Fibroblast of skin of left biceps (primary cell): ENCODE measurements at regions not wholly inside any gene's neighbourhood (a gene's known extent, or its start where the extent isn't known, plus 50 kb on each side); places are given as distances from the start of the nearest gene placed in this dataset.

Source experiments
- DNase-seq, 2 experiments: peaks; one replicate each; pipeline ENCODE4 v3.0.0-alpha.2; 2013; ENCODE audit warnings: low read depth in 2 of 2

- no peak for DNase-seq
Observed at GRCh38 chr11:45473341-45473895, 187.3 kb upstream of the SYT13 start.

GRCh38 chr11:45472716-45473317 lies 186.7 kb upstream of the SYT13 start:
- no peak for DNase-seq

GRCh38 chr11:45471266-45471665 lies 185.1 kb upstream of the SYT13 start:
- DNase-seq, result no peak

DNA sequence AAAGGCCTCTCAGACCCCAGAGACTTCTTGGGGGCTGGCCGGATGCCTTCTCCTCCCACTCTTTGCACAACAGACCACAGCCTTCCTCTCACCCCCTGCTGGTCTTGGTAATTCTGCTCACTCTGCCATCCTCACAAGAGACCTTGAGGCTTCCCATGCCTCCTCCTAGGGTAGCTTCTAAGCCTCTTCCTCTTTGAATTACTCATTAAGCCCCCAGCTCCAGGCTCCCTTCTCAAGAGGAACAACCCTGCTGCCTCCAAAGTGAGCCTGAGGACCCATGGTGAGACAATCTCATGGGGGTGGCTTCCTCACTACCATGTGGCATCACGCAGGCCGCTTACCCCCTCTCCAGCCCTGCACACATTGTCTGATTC lies 184.6 kb upstream of the SYT13 start:
- no peak for DNase-seq

DNA sequence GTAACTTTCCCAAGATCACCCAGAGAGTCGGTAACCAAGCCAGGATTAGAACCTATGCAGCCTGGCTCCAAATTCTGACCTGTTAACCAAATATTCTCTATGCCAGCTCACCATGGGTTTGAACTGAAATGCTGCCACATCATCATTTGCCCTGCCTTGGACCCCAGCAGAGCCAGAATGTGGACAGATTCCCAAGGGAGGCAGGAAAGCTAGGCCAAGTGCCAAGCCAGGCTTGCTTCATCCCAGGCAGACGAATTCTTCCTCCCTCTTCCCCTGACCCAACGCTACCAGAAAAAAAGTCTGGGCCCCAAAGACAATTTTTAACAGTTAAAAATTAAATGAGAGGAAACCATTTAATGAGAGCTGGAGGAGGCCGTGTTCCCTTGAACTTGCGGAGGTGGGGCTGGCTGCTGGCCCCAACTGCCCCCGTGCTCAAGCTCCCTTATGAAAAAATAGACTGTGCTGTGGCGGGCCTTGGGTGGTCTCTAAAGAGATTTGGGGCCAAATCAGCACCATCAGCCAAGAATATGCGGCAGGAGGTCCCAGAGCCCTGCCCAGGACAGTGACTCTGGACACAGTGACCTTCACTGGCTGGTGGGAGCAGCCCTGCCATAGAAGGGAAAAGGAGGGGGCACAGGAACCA lies 184.1 kb upstream of the SYT13 start:
- peak; percentile 17 to 25 for DNase-seq

DNA sequence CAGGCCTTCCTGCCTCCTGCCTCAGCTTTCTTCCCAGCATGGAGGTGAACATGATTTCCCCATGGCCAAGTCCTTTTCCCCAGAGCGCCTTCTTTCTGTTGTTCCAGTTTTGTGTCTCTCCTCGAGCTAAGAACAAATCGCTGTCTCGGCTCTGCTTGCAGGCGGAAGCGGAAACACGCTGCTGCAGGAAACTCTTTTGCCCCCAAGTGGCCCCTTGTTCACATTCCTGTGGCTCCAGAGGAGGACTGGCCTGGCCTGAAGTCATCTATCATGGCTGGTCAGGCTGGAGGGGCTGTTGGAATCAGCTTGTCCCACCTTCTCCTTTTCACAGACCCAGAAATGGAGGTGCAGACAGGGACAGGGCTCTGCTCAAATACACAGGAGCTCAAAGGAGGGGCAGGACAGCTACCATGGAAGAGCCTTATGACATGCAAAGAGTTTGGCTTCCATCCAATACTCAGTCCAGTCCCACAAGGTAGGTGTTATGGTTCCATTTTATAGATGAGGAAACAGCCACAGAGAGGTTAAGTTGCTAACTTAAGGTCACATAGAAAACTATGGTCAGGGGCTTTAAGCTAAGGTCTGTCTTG lies 182.2 kb upstream of the SYT13 start:
- DNase-seq, result peak in 1 of 2 experiments; percentile 9

GRCh38 chr11:45463541-45463940 lies 177.4 kb upstream of the SYT13 start:
- DNase-seq, result no peak

GRCh38 chr11:45461514-45461913 lies 175.4 kb upstream of the SYT13 start:
- DNase-seq, result no peak

GRCh38 chr11:45459491-45459890 lies 173.3 kb upstream of the SYT13 start:
- DNase-seq, result no peak

DNA sequence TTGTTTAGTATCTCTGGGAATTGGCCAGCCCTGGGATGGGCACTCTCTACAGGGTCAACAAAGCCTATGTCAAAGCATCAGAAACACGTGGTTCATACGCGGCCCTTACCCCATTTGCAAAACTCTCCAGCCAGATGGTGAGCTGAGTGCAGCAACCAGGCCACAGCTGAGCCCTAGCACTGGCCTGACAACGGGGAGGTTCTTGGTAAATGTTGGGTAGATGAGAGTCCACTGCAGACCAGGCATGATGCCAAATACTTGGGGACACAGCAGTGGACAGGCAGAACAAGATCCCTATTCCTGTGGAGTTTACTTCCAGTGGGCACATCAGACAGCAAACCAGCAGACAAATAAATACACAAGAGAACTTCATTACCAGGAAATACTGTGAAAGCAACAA lies 172.1 kb upstream of the SYT13 start:
- no peak for DNase-seq

GRCh38 chr11:45457649-45458048 lies 171.5 kb upstream of the SYT13 start:
- DNase-seq, result peak; percentile 58 to 66

DNA sequence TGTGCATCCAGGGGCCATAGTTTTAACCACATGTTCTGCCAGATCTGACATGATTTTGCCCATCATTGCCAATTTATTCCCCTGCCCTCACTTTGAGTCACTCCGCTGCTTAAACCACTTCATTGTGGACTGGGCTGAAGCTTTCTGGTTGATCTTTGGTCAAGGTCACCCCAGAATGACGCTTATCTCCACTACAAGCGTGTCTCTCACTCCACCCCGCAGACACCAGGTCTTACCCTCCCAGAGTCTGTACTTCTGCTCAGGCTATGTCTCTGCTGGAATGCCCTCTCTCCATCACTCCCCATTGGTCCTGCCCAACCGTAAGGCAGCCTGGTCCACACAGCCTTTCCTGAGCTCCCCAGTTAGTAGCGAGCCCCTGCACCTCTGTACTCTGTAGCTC lies 170.5 kb upstream of the SYT13 start:
- no peak for DNase-seq

DNA sequence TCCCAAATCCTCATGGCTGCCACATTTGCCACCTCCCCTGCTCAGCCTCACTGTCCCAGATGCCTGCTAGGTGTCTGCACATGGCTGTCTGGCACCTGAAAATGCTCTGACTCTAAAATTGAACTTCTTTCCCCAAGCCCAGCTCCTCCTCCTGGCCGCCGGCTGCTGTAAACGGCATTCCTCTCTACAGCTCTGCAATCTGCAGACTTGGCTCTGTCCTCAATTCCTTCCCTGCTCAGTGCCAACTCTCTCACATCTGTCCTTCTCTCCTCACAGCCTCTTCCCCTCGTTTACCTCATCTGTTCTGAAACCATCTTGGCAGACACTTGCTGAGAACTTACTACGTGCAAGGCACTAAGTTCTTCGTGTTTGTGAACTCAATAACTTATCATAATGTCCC lies 169.4 kb upstream of the SYT13 start:
- no peak for DNase-seq

DNA sequence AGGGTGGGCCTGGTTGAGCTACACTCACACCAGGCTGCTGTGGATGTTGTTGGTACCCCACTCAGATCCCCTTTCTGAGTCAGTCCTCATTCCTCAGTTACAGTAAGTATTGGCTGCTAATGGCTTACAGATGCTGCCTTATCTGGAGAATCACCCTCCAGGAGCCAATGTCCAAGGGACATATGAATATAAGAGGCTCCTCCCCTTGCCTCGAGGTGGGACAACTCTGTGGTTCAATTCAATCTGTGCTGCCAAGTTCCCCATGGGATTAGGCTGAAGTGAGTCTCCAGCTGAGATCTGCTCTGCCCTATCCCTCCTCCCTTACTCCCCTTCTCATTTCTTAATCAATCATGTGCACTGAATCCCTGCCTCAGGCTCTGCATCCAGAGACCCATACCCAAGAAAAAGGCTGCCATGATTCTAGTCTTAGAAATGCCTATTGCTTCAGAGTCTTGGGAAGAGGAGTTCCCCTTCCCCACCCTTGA lies 168.8 kb upstream of the SYT13 start:
- DNase-seq, result no peak

- no peak for DNase-seq
Observed at GRCh38 chr11:45453721-45454120, 167.6 kb upstream of the SYT13 start.

- DNase-seq, result no peak
Observed at GRCh38 chr11:45451766-45452440, 165.8 kb upstream of the SYT13 start.

GRCh38 chr11:45450189-45450588 lies 164.0 kb upstream of the SYT13 start:
- no peak for DNase-seq

DNA sequence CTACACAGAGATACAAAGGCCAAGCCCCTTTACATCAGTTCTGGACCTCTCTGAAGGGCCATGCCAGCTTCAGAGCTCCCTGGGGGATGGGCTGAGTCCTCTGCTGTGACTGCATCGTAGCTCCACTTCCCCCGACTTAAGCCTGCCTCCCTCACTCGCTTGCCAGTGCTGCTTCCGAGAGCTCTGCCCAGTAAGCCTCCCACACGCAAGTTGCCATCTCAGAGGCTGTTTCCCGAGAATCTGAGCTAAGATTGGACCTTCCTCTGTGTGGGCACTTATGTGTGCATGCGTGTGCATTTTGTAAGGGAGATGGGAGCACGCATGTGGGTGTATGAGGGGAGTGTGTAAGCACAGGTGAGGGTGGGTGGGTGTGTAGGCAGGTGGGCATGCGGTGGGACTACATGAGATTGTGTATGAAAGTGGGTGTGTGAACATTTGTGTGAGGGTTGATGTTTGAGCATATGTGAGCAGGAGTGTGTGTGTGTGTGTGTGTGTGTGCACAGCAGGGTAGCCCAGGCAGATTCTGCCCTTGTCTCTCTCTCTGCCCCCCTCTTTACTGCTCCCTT lies 163.0 kb upstream of the SYT13 start:
- DNase-seq, result no peak

DNA sequence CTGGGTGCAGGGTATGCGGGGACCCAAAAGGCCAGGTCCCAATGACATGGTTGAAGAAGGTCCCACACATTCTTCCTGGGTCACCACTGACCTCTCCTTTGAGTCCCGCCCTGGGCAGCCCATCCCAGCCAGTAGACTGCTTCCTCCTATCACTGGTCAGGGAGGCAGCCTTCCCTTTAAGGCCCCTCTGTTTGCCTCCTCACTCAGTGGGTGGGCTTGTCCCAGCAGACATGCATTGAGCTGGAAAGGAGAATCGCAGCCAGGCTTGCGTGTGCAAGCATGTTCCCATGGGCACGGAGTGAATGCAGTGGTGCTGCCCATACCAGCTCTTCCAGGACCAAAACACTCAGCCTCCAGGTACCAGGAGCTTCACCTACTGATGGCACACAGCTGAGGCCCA lies 162.4 kb upstream of the SYT13 start:
- DNase-seq, result no peak

DNA sequence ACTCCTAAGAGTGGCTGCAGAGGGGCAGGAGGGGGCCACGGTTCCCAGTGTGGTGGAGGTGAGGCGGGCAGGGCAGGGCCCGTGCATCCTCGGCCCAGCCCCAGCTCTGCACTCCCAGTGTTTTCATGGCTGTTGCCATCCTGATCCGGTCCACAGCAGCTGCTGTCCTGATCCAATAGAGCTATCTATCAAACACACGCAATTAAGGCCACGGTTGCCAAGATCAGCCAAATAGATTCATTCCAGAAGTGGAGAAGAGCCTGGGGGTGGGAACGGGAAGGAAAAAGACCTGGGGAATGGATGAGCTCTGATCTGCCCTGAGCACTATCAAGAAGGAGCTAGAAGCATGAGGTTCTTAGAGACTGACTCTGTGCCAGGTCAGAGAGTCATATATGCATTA lies 160.9 kb upstream of the SYT13 start:
- DNase-seq, result no peak

- DNase-seq, result no peak
Observed at GRCh38 chr11:45446434-45446833, 160.3 kb upstream of the SYT13 start.

- no peak for DNase-seq
Observed at GRCh38 chr11:45444796-45445195, 158.7 kb upstream of the SYT13 start.
